GM19035 (cell line): ENCODE measurements at regions not wholly inside any gene's neighbourhood (a gene's known extent, or its start where the extent isn't known, plus 50 kb on each side); places are given as distances from the start of the nearest gene placed in this dataset.

Experiments used
- ATAC-seq: cut with Tn5 transposase; IDR thresholded peaks from one replicate; pipeline ENCODE4 v1.9.1; 2021; ENCODE audit not compliant: unreplicated experiment

- no peak for ATAC-seq
Measured at GRCh38 chr11:10641912-10642697, 51.5 kb downstream of the IRAG1 start.

- ATAC-seq = peak; percentile 85
Measured at GRCh38 chr11:10641177-10641911, 52.2 kb downstream of the IRAG1 start.

DNA sequence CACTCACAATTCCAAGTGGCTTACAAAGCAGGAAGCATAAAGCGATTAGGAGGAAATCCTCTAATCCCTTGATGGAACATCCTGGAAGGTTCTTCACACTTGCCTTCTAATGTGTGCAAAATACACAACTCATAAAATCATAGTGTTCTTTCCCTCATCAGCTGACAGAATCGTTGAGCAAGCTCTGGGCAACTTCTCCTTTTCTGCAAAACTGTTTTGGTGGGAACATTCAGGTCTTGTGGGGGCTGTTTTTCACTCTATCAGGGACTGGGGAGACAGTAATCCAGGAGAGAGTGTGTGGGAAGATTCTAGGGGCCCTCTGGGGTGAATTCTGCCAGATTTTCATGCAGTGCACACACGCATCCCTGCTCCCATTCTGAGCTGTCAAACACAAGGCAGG lies 53.2 kb downstream of the IRAG1 start:
- ATAC-seq = no peak

DNA sequence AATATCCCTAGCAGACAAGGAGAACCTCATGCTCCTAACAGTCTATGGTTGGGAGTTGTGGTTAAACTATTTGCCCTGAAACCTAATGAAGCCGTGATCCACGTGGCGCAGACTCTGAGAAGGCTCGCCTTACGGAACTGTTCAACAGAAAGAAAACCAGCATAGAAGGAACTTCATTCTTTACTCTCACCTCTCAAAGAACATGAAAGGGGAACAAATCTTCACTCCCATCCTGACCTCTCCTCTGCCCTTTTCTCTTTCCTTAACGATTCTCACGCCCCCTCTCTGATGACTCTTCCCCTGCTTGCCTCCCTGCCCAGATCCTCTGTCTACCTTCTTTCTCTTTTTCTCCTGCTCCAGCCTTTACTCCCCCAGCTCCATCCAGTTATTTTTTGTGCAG lies 54.2 kb downstream of the IRAG1 start:
- ATAC-seq = no peak

DNA sequence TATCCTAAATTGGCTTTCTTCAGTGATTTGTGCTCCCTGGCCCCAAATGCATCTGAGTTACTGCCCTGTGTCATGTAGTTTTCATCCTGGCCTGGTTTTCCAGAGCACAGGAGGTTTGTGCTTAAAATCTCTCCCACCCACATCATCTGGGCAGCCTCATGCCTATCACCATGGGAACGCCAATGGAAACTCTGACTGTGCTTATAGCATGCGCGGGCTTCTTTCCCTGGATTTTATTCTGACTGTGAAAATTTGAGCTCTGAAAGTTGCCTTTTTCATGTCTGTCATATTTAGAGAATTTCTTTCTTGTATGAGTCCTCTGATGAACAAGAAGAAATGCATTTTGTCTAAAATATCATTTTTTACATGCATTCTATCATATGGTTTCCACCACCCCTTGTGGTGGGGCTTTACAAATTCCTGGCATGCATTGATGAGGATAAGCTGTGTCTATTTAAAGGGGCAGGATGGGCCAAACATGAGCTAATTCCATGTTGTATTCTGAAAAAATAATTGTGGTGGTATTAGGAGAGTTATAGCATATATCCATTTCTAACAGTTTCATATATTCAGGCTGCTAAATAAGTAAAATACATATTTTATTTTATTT lies 55.1 kb downstream of the IRAG1 start:
- no peak for ATAC-seq

- no peak for ATAC-seq
Measured at GRCh38 chr11:10637731-10638151, 55.8 kb downstream of the IRAG1 start.

- ATAC-seq = no peak
Measured at GRCh38 chr11:10634407-10634806, 59.1 kb downstream of the IRAG1 start.

GRCh38 chr11:10633261-10633660 lies 60.3 kb downstream of the IRAG1 start:
- ATAC-seq = no peak

GRCh38 chr11:10632483-10632882 lies 61.1 kb downstream of the IRAG1 start:
- ATAC-seq = no peak

DNA sequence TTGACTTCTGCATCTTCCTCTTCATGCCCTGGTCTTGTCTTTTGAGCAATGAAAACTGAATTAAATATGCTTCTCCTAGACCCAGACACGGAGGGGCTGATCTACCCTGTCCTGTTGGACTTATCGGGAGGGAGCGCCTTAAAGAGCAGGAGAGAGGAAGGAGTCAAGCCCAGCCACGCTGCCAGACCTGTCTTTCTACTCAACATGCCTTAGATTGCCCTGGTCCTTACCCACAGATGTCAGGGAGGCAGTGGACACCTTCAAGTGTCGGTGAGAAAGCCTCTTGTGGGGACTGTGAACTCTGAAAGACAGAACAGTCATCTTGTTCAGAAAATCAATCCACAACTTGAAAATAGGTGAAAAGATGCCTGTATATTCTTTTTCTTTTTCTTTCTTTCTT lies 61.8 kb downstream of the IRAG1 start:
- ATAC-seq = no peak

GRCh38 chr11:10629411-10630002 lies 61.0 kb upstream of the LYVE1 start:
- ATAC-seq = no peak

- ATAC-seq = no peak
Measured at GRCh38 chr11:10628508-10629236, 60.2 kb upstream of the LYVE1 start.

- no peak for ATAC-seq
Measured at GRCh38 chr11:10627816-10628215, 59.4 kb upstream of the LYVE1 start.

DNA sequence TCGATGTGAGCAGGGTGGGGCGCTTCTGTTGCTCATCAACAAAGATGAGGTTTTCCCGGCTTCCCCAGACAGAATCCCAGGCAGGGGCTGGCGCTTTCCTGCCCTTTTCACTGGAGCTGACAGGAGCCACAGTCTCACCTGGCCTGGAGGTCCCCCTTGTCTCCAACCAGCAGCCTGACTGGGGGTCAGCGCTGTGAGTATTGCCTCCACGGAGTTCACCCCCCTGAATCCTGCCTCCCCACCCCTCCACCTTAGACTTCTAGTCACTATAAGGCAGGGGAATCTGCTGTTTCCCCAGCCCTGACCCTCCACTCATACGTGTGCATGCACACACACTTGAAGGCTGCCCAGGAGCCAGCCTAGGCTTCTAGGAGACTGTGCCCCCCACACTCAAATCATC lies 58.8 kb upstream of the LYVE1 start:
- ATAC-seq = no peak

GRCh38 chr11:10625982-10626311 lies 57.5 kb upstream of the LYVE1 start:
- no peak for ATAC-seq

GRCh38 chr11:10625281-10625981 lies 57.0 kb upstream of the LYVE1 start:
- no peak for ATAC-seq

DNA sequence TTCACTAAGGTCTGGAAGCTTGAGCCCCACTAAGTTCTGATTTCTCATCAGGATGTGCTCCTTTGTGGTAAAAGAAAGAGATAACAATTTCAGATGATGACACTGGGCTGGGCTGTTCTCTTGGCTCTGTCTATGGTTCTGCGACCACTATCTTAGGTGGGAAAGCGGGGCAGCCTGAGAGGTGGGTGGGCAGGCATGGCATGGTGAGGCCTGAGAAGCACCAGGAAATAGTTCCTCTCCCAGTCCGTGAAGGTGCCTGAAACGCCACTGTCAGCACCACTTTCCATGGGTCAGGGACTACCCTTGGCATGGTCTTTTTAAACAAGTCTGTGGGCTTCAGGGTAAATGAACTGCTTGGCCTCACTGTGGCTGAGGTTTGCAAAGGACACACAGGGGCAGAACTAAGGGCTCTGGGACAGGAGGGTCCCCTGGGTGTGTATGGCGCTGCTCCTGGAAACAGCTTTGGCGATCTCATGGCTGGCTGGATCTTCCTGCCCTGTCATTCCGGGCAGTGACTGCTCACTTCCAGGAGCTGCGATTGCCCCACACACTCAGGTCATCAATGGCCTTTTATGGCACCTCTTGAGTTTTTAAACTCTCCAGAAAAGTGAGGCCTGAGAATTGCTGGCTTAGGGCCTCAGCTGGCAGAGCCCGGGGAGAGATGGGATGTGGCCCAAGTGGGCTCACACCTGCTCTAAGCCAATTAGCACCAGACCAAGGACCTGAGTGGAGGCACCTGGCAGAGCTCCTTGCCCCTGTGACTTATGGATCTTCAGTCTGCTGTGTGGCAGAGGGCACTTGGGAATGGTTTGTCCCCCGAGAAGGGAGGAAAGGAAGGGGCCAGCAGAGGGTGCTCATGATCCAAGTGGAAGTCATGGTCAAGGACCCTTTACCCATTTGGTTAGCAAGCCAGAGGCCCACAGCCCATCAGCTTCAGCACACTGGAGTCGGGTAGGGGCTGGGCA lies 55.6 kb upstream of the LYVE1 start:
- ATAC-seq = no peak

GRCh38 chr11:10622957-10623791 lies 54.7 kb upstream of the LYVE1 start:
- no peak for ATAC-seq
